ENCODE measurements at regions not wholly inside any gene's neighbourhood (a gene's known extent, or its start where the extent isn't known, plus 50 kb on each side); places are given as distances from the start of the nearest gene placed in this dataset.

DNA sequence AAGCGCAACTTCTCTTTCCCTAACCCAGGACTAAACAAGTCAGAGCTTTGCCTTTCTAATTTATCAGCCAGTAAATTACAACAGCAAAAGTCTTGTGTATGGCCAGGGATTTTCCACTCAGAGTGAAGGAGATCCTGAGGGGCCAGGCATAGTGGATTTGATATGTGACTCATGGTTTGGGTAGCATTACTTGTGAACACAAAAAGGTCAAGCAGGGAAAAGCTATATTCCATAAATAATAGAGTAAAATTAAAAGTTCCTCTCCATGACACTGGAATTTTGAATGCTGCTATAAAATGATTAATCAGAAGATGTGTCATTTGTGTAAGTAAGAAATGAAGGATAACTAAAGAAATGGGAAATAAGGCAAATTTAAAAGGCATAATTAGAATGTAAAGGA, 284.8 kb downstream of the HLX start:
- DNase-seq (ENCODE audit: missing footprints) (no peak), ATAC-seq (no peak)
- intact Hi-C loops (cut with DNase I), result loop anchor here (5.0 kb wide), 1 partner anchor 38 kb away; no protein-coding TSS in a partner anchor

DNA sequence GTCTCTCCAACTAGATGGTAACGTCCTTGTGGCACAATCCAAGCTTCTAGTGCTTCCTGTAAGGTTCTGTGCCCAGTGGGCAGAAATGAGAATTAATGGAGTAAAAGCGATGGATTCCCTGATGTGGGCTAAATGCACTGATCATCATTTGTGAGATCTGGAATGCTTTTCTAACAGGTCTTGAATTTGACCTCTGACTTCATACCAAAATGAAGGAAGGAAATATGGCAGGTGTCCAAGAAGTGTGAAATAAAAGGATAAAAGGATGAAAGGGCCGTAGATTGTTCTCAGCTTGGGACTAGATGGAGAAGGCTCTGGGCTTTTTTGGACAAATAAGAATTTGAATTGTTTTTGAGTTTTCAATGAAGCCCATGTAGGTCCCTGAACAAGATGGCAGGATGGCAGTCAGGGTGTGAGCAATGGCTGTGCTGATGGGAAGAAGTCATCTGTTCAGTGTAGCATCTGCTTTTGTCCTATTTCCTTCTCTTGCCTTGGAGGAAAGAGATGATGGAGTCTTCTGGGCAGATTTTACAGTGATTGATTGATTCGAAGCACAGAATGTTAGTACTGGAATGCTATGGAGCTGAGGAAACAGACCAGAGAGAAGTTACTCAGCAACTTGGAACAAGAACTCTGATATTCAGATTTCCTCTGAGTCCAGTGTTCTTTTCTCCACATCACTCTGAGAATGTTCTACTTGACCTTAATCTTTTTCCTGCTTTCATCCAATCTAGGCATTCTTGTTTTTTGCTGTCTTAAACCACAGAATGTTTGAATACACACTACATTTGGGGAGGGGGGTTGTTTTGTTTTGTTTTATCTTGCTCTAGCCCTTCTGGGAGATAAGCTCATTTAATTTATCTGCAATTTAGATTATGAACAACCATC, 286.0 kb downstream of the HLX start:
- DNase-seq (ENCODE audit: missing footprints) (no peak), ATAC-seq (no peak)
- intact Hi-C loops (cut with DNase I), result loop anchor here (5.0 kb wide), 1 partner anchor 37 kb away; no protein-coding TSS in a partner anchor

DNA sequence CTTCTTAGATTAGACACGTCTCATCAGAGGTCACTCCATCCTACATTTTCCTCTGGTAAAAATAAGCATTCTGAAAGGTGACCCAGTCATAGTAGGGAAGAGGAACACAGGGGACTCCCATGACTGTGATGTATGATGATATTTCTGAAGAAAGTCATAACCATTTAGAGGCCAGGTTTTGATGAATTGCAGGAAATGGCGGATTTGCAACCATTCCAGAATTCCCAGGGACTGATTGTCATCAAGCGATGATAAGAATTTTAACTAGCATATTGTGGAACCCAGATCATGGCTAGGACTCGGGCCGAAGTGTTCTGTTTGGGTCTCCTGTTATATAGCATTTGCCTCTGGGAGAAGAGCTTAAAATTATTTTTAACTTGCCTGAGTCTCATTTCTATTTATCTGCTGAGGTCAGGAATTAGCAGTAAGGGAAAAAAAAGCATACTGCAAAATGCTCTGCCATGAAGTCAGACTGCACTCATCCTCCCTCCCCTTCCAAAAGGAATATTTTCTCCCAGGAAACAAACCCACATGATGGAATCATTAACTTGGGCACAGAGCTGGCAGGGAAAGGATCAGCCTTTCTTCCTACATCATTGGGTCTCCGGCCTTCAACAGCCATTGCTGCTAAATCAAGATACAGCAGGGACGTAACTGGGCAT, 286.7 kb downstream of the HLX start:
- no peak for ATAC-seq
- intact Hi-C loops (cut with DNase I), result no loop called here
- no peak for DNase-seq (ENCODE audit: missing footprints)

DNA sequence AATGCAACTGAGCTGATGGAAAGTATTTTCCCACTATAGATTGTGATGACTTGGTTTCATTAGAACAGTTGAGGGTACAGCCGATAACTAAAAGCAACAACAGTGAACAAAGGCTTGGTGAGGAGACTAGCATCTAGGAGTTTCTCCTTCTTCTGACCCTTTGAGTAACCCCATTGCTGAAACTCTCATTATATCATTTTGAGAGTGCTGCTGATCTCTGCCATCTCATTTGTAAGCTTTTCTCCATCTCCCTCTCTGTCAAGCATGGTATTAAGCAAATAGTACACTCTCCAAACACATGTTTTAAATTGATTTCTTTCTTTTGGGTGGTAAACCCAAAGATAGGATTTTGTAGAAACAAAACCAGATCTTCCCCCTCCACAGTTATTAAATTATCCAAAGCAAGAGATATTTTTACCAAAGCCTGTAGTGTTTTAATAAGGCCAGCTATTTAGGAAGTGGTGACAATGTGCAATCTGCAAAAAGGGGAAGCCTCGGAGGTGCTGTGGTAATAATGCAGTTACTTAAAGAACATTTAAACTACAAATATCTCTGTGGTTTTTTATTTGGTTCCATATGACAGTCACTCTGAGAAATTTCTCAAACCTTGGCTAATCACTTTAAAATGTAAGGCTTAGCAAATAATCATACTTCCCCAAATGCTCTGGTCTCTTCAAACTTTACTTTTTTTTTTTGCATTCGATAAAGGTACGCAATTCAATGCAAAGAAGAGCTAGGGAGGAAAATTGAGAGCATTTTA, 287.5 kb downstream of the HLX start:
- ATAC-seq (peak; percentile 54), DNase-seq (ENCODE audit: missing footprints) (no peak)
- intact Hi-C loops (cut with DNase I), result no loop called here

DNA sequence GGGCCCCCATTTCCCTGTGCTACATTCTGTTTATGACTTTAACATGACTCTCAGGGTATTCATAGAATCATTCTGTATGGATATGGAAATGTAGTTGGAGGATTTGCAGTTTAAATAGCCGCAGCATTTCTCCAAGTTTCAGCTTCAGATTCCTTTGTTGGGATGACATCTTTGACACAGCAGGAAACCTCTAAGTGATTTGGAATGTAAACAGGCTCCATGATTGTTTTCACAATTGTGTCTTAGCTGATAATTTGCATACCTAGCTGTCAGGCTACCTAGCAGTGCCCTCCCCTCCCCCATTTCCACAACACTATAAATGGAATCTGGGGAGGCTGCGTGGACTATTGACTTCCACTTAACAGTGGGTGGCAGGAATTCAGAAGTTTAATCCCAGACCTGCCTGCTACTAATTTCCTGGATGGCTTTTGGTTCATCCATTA, 290.2 kb downstream of the HLX start:
- intact Hi-C loops (cut with DNase I), result no loop called here
- ATAC-seq (no peak), DNase-seq (ENCODE audit: missing footprints) (no peak)

DNA sequence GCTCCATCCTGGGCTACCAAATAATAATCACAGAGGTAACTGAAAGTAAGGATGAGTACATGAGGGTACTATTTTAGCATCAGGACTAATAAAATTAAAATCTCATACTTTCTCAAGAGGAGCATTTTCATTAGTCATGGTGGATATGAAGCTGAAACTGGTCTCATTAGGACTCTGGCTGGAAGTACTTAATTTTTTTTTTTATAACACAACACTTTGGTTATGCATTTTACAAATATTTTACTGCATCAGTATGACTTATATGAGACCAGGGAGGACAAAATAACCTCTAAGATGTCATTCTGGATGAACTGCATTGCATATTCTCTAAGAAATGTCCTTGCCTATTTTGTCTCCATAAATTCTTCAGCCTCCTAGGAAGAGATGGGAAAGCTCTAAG, 290.9 kb downstream of the HLX start:
- intact Hi-C loops (cut with DNase I), result loop anchor here (10.0 kb wide), 2 partner anchors 165 to 295 kb away; partner anchors contain the start of gene HLX
- DNase-seq (ENCODE audit: missing footprints) (no peak), ATAC-seq (no peak)

DNA sequence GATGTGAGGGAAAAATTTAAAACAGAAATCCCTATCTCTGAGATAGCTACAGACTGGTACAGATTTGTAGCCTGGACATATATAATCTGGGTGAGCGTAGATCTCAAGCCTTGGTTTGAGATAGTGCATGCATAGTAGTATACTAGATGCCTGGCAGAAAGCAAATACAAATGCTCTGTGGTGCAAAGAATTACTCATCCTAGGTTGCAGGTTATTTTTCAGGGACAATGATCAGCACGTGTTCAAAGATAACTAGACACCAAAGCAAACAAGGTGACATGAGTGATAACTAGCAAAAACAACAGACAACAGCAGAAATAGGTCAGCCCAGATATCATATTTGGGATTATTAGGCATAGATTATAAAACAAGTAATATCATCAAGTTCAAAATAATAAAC, 292.5 kb downstream of the HLX start:
- intact Hi-C loops (cut with DNase I), result loop anchor here (10.0 kb wide), 2 partner anchors 167 to 297 kb away; partner anchors contain the start of gene HLX
- ATAC-seq, result no peak
- DNase-seq (ENCODE audit: missing footprints), result no peak

DNA sequence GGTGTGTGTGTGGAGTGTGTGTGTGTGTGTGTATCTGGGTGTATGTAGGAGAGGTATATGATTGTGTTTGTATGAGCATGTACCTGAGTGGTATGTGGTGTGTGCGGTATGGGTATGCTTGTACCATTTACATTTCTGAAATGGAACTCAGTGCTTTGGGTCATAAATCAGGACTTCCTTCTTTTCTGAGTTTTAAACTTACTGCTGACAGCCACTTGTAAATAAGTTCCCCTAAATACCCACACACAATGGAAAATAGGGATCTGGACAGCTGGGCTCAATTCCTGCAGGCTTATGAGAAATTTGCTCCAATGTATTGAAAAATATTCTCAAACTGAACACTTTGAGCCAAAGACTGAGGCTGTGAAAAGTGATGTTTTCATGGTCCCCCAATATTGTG, 293.6 kb downstream of the HLX start:
- intact Hi-C loops (cut with DNase I), result loop anchor here (10.0 kb wide), 2 partner anchors 168 to 298 kb away; partner anchors contain the start of gene HLX
- ATAC-seq, result no peak
- no peak for DNase-seq (ENCODE audit: missing footprints)

DNA sequence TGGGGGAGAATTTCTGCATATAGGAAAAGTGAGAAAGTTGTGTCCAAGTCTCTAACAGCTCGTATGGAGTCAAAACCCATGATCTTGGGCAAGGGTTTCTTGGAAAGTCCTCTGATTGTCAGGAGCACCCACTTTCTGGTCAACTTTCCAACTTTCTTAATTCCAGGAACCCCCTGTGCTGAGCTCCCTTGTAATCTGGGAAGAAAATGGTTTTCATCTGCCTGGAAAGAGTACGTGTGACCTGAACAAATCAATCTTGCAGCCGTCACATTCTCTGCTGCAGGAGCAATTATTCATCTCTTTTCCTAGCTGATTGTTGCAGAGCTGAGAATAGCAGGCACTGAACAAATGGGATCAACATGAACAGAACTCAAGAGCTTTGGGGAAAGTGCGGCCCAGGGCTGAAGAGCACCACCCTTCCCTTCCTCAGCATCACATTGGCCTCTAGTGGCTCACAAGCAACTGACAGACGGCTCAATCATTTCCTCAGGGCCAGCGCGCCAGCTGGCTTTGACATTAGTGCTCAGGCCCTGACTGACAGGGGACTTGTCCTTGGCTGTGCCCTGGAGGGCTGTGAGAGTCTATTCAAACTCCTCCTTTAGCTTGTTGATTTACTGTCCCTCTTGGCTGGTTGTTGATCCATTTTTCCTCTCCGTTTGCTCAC, 295.2 kb downstream of the HLX start:
- intact Hi-C loops (cut with DNase I), result loop anchor here (1.0 to 10.0 kb wide), 3 partner anchors 170 to 300 kb away; partner anchors contain the start of gene HLX
- peak; percentile 87 for DNase-seq (ENCODE audit: missing footprints)
- ATAC-seq, result peak; percentile 99

DNA sequence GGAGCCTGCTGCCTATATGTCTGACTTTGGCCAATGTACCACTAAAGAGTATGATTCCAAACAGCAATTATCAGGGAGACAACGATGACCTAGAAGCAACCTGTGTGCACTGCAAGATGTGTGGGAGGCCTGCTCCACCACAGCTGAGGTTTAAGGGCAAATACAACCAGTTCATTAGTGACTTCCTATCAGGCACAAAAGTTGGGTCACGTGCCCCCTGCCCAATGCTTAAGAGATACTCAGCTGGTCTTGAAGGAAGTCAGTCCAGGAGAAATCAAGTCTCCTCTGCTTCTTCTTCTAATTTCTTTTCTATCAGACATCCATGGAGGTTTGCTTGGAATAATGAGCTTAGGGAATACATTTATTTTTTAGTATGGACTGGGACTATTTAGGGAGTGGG, 296.0 kb downstream of the HLX start:
- DNase-seq (ENCODE audit: missing footprints) (no peak), ATAC-seq (no peak)
- intact Hi-C loops (cut with DNase I), result loop anchor here (10.0 kb wide), 2 partner anchors 170 to 300 kb away; partner anchors contain the start of gene HLX

DNA sequence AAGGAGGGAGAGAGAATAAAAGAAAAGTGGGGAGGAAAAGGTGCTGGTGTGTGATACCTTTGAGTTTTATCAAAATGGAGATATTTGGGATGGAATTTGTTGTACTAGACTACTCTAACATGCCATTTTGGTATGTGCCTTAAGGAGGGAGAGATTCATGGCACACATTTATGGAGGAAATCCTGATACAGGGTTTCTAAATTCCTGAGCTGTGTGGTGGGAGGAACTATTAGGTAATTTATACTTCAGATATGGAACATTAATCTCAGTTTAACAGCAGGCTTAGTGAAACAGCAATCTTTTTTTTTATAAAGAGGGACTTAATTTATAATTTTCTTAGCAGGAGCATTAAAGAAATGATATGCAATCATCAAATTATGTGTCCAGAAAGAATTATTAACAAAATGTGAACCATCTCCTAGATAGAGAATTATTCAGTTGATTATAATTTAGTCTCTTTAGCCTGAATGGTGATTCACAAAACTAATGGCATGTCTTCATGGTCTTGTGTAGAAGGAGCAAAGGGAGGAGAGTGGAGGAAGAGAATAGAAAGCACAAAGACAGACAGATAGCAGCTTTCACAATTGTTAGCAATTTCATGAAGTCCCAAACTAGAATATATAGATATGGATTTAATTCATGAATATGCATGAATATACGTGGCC, 301.6 kb downstream of the HLX start:
- ATAC-seq, result no peak
- intact Hi-C loops (cut with DNase I), result no loop called here
- DNase-seq (ENCODE audit: missing footprints), result no peak

DNA sequence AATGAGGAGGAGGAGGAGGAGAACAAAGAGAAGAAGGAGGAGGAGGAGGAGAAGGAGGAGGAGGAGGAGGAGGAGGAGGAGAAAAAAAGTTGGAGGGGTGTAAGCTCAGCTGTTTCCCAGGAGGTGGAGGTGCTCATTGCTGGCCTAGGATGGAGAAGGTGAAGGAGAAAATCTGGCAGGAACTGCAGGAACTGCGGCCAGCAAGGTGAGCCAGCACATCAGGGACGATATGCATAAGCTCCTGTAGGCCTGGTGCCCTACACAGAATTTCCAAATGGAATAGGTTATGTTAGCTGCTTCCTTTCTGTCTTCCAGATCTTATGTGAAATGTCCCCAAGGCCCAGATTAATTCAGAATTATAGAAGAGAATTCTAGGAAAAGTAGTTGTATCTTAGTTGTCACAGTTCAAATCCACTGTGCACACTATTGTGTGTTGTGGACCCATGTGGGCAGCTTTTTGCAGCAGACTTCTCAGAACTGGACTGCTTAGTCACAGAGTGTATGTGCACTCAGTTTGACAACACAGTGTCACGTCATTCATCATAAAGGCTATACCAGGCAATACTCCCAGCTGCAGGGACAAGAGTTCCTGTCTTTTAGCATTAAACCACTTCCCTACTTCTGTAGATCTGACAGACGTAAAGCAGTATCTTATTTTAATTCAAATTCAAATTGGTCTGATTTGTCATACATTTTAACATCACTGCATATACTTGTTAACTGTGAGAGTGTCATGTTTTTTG, 303.7 kb downstream of the HLX start:
- DNase-seq (ENCODE audit: missing footprints), result no peak
- no peak for ATAC-seq
- intact Hi-C loops (cut with DNase I), result no loop called here

DNA sequence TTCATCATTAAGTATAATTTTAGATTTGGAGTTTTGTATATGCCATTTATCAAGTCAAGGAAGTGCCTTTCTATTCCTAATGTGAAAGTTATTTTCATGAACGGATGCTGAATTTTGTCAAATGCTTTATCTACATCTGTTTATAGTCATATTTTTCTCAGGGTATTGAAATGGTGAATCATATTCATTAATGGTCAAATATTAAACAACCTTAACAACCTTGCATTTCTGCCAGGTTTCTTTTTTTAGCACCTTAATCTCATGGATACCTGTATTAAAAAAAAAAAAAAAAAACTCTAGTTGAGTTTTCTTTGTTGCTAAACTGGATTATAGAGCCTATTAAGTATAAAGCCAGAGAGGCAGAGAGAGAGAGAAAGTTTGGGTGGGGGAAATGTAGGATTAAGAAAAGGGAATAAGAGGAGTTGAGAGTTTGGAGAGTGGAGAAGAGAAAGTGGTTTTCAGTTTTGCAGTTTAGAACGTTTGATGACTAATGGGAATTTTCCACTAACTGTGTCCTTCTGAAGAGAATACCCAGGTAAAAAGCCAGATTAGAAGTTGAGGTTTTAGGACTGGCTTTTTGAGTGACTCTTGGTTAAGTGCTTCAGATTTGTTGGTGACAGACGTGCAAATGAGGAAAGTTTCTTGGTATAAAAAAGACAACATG, 305.0 kb downstream of the HLX start:
- ATAC-seq (no peak), DNase-seq (ENCODE audit: missing footprints) (no peak)
- intact Hi-C loops (cut with DNase I), result no loop called here

DNA sequence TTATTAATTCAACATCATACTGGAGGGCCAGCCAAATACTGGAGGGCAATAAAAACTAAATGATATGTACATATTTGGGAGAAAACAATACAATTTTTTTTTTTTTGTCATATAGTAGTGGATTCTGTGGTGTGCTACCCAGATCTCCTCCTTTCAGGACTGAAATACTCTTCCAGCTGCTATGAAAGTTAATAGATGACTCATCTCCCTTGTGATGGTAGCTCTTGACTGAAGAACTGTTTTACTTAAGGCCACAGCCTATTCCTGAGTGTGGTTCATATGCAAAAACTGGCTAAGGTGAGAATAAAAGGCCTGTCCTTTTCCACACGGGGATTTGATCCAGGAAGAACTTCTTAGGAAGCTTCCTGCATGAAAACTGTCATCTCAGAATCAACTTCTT, 307.9 kb downstream of the HLX start:
- ATAC-seq (no peak), DNase-seq (ENCODE audit: missing footprints) (no peak)
- intact Hi-C loops (cut with DNase I), result no loop called here

DNA sequence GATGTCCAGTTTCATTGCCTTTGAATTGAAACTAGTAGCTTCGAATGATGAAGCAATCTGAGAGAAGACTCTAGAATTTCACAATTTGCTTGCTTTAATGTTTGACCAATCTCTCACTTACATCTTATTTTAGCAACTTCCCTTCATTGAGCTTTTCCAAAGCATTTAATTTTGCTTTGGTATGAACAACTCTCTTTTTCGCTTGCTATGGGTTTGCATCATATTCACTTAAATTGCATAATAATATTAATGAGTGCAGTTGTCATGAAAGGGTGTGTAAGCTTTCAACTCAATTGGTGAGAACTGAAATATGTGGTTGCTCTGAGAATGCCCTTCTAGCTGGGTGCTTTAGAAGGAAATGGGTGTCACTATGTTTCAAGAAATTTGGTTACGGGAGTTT, 309.2 kb downstream of the HLX start:
- DNase-seq (ENCODE audit: missing footprints), result no peak
- no peak for ATAC-seq
- intact Hi-C loops (cut with DNase I), result no loop called here

DNA sequence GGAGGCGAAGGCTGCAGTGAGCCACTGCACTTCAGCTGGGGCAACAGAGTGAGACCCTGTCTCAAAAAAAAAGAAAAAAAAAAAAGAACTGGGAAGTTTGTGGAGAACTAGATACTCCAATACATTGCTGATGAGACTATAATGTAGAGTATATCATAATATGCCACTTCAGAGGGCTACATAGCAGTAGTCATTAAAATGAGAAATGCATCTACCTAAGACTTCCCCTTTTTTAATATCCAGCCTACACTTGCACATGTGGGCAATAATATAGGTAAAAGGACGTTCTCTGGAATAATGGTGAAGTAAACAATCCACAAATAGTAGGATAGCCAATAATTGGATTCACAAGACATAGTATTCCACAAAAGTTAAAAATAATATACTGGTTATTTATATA, 311.0 kb downstream of the HLX start:
- intact Hi-C loops (cut with DNase I), result no loop called here
- no peak for ATAC-seq
- no peak for DNase-seq (ENCODE audit: missing footprints)

DNA sequence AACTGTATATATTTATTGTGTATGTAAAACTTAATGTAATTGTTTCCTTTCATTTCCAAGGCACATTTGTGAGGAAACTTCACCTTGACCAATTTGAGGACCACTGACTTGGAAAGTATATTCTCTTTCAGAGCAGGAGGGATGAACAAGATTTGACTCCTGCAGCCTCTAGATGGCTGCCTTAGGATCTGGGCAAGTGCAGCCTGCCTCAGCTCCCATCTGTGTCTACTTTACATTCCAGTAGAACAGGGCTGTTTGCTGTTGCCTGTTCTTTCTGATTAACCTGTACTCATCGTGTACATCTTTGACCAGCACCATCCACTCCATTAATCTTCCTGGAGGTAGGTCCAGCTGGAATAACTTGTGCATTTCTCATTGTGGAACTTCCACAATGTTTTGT, 312.8 kb downstream of the HLX start:
- intact Hi-C loops (cut with DNase I), result no loop called here
- no peak for ATAC-seq
- DNase-seq (ENCODE audit: missing footprints), result no peak
